ENCODE measurements at regions not wholly inside any gene's neighbourhood (a gene's known extent, or its start where the extent isn't known, plus 50 kb on each side); places are given as distances from the start of the nearest gene placed in this dataset.

GRCh38 chr21:28402616-28402989 lies 590.1 kb downstream of the LTN1 start:
- POLR2A ChIA-PET, result no interaction called here
- H3K4me1 ChIP-seq, result peaks cover 19% of the 10 kb centered on the region
- H3K27me3 ChIP-seq (replicated peaks; ENCODE audit: control insufficient read depth, insufficient read depth, low read length), result no peaks in the 10 kb centered on the region
- no peaks in the 10 kb centered on the region for H3K36me3 Mint-ChIP-seq (ENCODE audit: insufficient read depth, unreplicated experiment)
- CTCF ChIA-PET, result no interaction called here
- peaks cover 14% of the 10 kb centered on the region for H3K9me3 Mint-ChIP-seq (ENCODE audit: unreplicated experiment)
- no peak overlapping the region for H3K4me3 ChIP-seq (ENCODE audit: low read depth, low read length)
- no peaks in the 10 kb centered on the region for H3K4me1 Mint-ChIP-seq (ENCODE audit: low read depth, unreplicated experiment)
- H3K27me3 Mint-ChIP-seq (ENCODE audit: insufficient read depth, unreplicated experiment), result no peaks in the 10 kb centered on the region
- H3K36me3 ChIP-seq (ENCODE audit: control insufficient read depth, insufficient read depth, low read length), result no peaks in the 10 kb centered on the region
- BruUV-seq (replicated peaks), result no TSS peak
- no peak for DNase-seq
- TF ChIP-seq CTCF (IDR thresholded peaks at IDR 0.05; ENCODE audit: insufficient read depth in 1 of 2, low read depth in 1 of 2, low read length in 1 of 2, severe bottlenecking in 1 of 2, unreplicated experiment in 1 of 2), result no peak
- intact Hi-C loops (cut with micrococcal nuclease; ENCODE audit: unreplicated experiment), result no loop called here
- no peak overlapping the region for H3K4me3 Mint-ChIP-seq (ENCODE audit: unreplicated experiment)
- H3K27ac Mint-ChIP-seq (ENCODE audit: unreplicated experiment), result no peak overlapping the region
- no peaks in the 10 kb centered on the region for H3K9me3 ChIP-seq

GRCh38 chr21:28397040-28397439 lies 595.6 kb downstream of the LTN1 start:
- H3K4me3 ChIP-seq (ENCODE audit: low read depth, low read length), result no peak overlapping the region
- no peaks in the 10 kb centered on the region for H3K4me1 ChIP-seq
- CTCF ChIA-PET, result no interaction called here
- no peaks in the 10 kb centered on the region for H3K36me3 ChIP-seq (ENCODE audit: control insufficient read depth, insufficient read depth, low read length)
- no peak for DNase-seq
- intact Hi-C loops (cut with micrococcal nuclease; ENCODE audit: unreplicated experiment), result no loop called here
- Mint-ChIP-seq H3K9me3 (ENCODE audit: unreplicated experiment) (peaks cover 10% of the 10 kb centered on the region), H3K4me1 (ENCODE audit: low read depth, unreplicated experiment) (no peaks in the 10 kb centered on the region), H3K4me3 (ENCODE audit: unreplicated experiment) (no peak overlapping the region), H3K27me3 (ENCODE audit: insufficient read depth, unreplicated experiment) (no peaks in the 10 kb centered on the region), H3K36me3 (ENCODE audit: insufficient read depth, unreplicated experiment) (no peaks in the 10 kb centered on the region), H3K27ac (ENCODE audit: unreplicated experiment) (no peak overlapping the region)
- BruUV-seq (replicated peaks), result no TSS peak
- TF ChIP-seq CTCF (IDR thresholded peaks at IDR 0.05; ENCODE audit: insufficient read depth in 1 of 2, low read depth in 1 of 2, low read length in 1 of 2, severe bottlenecking in 1 of 2, unreplicated experiment in 1 of 2), result no peak
- peaks cover 14% of the 10 kb centered on the region; the same call in 1 of the 2 replicates for H3K9me3 ChIP-seq
- H3K27me3 ChIP-seq (replicated peaks; ENCODE audit: control insufficient read depth, insufficient read depth, low read length), result no peaks in the 10 kb centered on the region
- POLR2A ChIA-PET, result no interaction called here

GRCh38 chr21:28396421-28396820 lies 596.3 kb downstream of the LTN1 start:
- H3K27ac Mint-ChIP-seq (ENCODE audit: unreplicated experiment), result no peak overlapping the region

More at GRCh38 chr21:28396421-28396820, 596.3 kb downstream of the LTN1 start:
- Histone ChIP-seq H3K9me3 (peaks cover 14% of the 10 kb centered on the region; the same call in 1 of the 2 replicates), H3K4me1 (no peaks in the 10 kb centered on the region), H3K4me3 (ENCODE audit: low read depth, low read length) (no peak overlapping the region), H3K27me3 (replicated peaks; ENCODE audit: control insufficient read depth, insufficient read depth, low read length) (no peaks in the 10 kb centered on the region), H3K36me3 (ENCODE audit: control insufficient read depth, insufficient read depth, low read length) (no peaks in the 10 kb centered on the region)
- Mint-ChIP-seq H3K4me3 (ENCODE audit: unreplicated experiment) (no peak overlapping the region), H3K27me3 (ENCODE audit: insufficient read depth, unreplicated experiment) (no peaks in the 10 kb centered on the region), H3K9me3 (ENCODE audit: unreplicated experiment) (peaks cover 10% of the 10 kb centered on the region), H3K4me1 (ENCODE audit: low read depth, unreplicated experiment) (no peaks in the 10 kb centered on the region), H3K36me3 (ENCODE audit: insufficient read depth, unreplicated experiment) (no peaks in the 10 kb centered on the region)
- TF ChIP-seq CTCF (IDR thresholded peaks at IDR 0.05; ENCODE audit: insufficient read depth in 1 of 2, low read depth in 1 of 2, low read length in 1 of 2, severe bottlenecking in 1 of 2, unreplicated experiment in 1 of 2), result no peak
- no peak for DNase-seq
- POLR2A ChIA-PET, result no interaction called here
- intact Hi-C loops (cut with micrococcal nuclease; ENCODE audit: unreplicated experiment), result no loop called here
- CTCF ChIA-PET, result no interaction called here
- no TSS peak for BruUV-seq (replicated peaks)

All from Caco-2 (cell line).